ENCODE measurements at regions not wholly inside any gene's neighbourhood (a gene's known extent, or its start where the extent isn't known, plus 50 kb on each side); places are given as distances from the start of the nearest gene placed in this dataset.

DNA sequence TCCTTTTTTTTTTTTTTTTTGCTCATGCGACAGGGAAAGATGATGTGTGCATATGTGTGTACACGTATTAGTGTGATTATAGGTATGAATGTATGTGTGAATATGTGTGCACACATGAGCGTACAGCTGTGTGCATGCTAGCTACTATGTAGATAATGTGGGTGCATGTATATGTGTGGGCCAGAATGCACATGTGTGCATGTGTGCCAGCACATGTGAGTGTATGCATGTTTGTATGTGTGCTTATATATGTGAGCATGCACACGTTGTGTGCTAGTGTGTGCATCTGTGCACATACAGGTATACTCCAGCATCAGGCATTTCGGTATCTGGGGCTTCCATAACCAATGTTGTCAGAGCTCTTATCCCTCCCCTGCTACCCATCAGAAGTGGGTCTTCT is 541.1 kb downstream of the AACS start:
- Histone ChIP-seq H3K36me3 (no peaks in the 10 kb centered on the region), H3K4me3 (no peak overlapping the region), H3K9me3 (peaks cover 0 to 16% (median 0%) of the 10 kb centered on the region in 8 donors), H3K27ac (no peak overlapping the region), H3K4me1 (no peaks in the 10 kb centered on the region), H3K27me3 (replicated peaks in 1 of 7) (no peaks in the 10 kb centered on the region)
- TF ChIP-seq, protein P1, sequence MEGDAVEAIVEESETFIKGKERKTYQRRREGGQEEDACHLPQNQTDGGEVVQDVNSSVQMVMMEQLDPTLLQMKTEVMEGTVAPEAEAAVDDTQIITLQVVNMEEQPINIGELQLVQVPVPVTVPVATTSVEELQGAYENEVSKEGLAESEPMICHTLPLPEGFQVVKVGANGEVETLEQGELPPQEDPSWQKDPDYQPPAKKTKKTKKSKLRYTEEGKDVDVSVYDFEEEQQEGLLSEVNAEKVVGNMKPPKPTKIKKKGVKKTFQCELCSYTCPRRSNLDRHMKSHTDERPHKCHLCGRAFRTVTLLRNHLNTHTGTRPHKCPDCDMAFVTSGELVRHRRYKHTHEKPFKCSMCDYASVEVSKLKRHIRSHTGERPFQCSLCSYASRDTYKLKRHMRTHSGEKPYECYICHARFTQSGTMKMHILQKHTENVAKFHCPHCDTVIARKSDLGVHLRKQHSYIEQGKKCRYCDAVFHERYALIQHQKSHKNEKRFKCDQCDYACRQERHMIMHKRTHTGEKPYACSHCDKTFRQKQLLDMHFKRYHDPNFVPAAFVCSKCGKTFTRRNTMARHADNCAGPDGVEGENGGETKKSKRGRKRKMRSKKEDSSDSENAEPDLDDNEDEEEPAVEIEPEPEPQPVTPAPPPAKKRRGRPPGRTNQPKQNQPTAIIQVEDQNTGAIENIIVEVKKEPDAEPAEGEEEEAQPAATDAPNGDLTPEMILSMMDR (IDR thresholded peaks at IDR 0.05 in 8 of 11, conservative IDR thresholded peaks at IDR 0.05 in 3 of 11): no peak
- TF ChIP-seq POLR2A (IDR thresholded peaks at IDR 0.05) (no peak), POLR2AphosphoS5 (IDR thresholded peaks at IDR 0.05) (no peak)
- 69 to 94% (median 81%) methylated on average over 4 to 5 of the region's 5 CpGs for WGBS, 5 donors
- intact Hi-C loops (cut with DNase I; ENCODE audit: low total_unique reads): no loop called here
- DNase-seq: no peak

DNA sequence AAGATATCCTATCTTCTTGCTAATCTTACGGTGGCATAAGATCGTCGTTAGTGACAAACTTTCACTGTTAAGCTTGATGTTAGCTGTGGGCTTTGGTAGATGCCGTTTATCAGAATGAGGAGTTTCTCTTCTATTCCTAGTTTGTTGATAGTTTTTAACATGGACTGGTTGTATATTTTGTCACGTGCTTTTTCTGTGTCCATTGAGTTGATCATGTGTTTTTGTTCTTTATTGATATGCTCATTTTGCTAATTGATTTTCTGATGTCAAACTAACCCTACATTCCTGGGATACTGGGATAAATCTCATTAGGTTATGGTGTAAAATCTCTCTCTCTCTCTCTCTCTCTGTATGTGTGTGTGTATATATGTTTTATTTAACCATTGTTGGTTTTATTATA is 545.1 kb downstream of the AACS start:
- no peak for DNase-seq
- Histone ChIP-seq H3K9me3 (peaks cover 0 to 6% (median 0%) of the 10 kb centered on the region in 8 donors), H3K27me3 (replicated peaks in 1 of 7) (no peaks in the 10 kb centered on the region), H3K4me3 (no peak overlapping the region), H3K27ac (no peak overlapping the region), H3K36me3 (no peaks in the 10 kb centered on the region), H3K4me1 (no peaks in the 10 kb centered on the region)
- 77 to 83% (median 79%) methylated on average over 5 of the region's 5 CpGs for WGBS, 5 donors
- no peak for TF ChIP-seq POLR2AphosphoS5 (IDR thresholded peaks at IDR 0.05)
- intact Hi-C loops (cut with DNase I; ENCODE audit: low total_unique reads): no loop called here

DNA sequence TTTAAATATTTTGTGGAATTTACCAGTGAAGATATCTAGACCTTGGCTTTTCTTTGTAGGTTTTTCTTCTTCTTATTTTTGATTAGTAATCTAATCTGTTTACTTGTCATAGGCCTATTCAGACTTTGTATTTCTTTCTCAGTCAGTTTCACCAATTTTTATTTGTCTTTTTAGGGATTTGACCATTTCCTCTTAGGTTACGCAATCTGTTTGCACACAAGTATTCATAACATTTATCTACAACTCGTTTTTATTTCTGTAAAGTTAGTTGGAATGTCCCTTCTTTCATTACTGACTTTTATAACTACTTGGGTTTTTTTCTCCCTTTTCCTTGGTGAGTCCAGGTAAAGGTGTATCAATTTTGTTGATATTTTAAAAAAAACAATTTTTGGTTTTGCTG is 545.7 kb downstream of the AACS start:
- Histone ChIP-seq H3K9me3 (peaks cover 0 to 6% (median 0%) of the 10 kb centered on the region in 8 donors), H3K27me3 (replicated peaks in 1 of 7) (no peaks in the 10 kb centered on the region), H3K27ac (no peak overlapping the region), H3K36me3 (no peaks in the 10 kb centered on the region), H3K4me3 (no peak overlapping the region), H3K4me1 (no peaks in the 10 kb centered on the region)
- no peak for DNase-seq
- intact Hi-C loops (cut with DNase I; ENCODE audit: low total_unique reads): no loop called here
- WGBS, 5 donors: 57 to 78% (median 67%) methylated on average over 2 of the region's 2 CpGs
- TF ChIP-seq POLR2AphosphoS5 (IDR thresholded peaks at IDR 0.05) (no peak), POLR2A (IDR thresholded peaks at IDR 0.05) (no peak)
- TF ChIP-seq, protein P1 (IDR thresholded peaks at IDR 0.05 in 8 of 11, conservative IDR thresholded peaks at IDR 0.05 in 3 of 11): no peak

DNA sequence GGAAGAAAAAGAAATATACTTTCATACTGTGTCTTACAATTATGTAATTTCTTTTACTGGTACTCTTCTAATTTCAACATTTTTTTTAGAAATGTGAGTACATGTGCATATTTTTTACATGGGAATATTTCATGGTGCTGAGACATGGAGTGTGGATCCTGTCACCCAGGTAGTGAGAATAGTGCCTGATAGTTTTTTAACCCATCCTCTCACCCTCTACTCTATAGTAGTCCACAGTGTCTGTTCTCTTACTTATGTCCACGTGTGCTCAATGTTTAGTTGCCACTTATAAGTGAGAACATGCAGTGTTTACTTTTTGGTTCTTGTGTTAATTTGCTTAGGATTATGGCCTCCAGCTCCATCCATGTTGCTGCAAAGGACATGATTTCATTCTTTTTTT is 548.8 kb downstream of the AACS start:
- Histone ChIP-seq H3K4me3 (no peak overlapping the region), H3K27me3 (replicated peaks in 1 of 7) (no peaks in the 10 kb centered on the region), H3K27ac (no peak overlapping the region), H3K4me1 (no peaks in the 10 kb centered on the region), H3K36me3 (no peaks in the 10 kb centered on the region), H3K9me3 (peaks cover 0 to 7% (median 2%) of the 10 kb centered on the region in 8 donors)
- no peak for TF ChIP-seq POLR2A (IDR thresholded peaks at IDR 0.05)
- no peak for TF ChIP-seq POLR2AphosphoS5 (IDR thresholded peaks at IDR 0.05)
- TF ChIP-seq, protein P1 (IDR thresholded peaks at IDR 0.05 in 8 of 11, conservative IDR thresholded peaks at IDR 0.05 in 3 of 11): no peak
- no peak for DNase-seq
- 66 to 93% (median 77%) methylated on average over 1 of the region's 1 CpG for WGBS, 5 donors
- intact Hi-C loops (cut with DNase I; ENCODE audit: low total_unique reads): no loop called here

DNA sequence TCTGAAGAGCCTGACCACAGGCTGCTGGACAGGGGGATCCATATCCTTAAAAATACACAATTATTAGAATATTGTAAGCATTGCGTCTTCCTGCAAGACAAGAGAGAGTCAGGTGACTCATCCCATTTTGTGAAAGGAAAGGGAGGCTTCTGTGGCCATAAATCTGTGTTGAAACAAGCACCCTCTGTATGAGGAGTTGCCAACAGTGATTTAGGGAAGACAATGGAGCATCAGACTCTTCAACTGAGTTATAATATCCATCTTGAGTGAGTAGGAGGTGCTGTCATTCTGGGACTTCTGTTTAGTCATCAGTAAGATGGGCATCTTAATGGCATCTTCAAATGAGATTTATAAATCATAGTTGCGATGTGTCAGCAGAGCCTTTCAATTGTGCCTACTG is 554.5 kb downstream of the AACS start:
- Histone ChIP-seq H3K36me3 (no peaks in the 10 kb centered on the region), H3K4me1 (no peaks in the 10 kb centered on the region), H3K4me3 (no peak overlapping the region), H3K27ac (no peak overlapping the region), H3K9me3 (peaks cover 0 to 10% (median 2%) of the 10 kb centered on the region in 8 donors), H3K27me3 (replicated peaks in 1 of 7) (no peaks in the 10 kb centered on the region)
- WGBS, 5 donors: 42 to 90% (median 66%) methylated on average over 2 of the region's 2 CpGs
- intact Hi-C loops (cut with DNase I; ENCODE audit: low total_unique reads): no loop called here
- TF ChIP-seq POLR2AphosphoS5 (IDR thresholded peaks at IDR 0.05): no peak
- TF ChIP-seq, protein P1 (IDR thresholded peaks at IDR 0.05 in 8 of 11, conservative IDR thresholded peaks at IDR 0.05 in 3 of 11): no peak
- TF ChIP-seq POLR2A (IDR thresholded peaks at IDR 0.05): no peak
- DNase-seq: no peak
